HG02938 (cell line): ENCODE measurements at regions not wholly inside any gene's neighbourhood (a gene's known extent, or its start where the extent isn't known, plus 50 kb on each side); places are given as distances from the start of the nearest gene placed in this dataset.

ENCODE experiments used
- ATAC-seq: cut with Tn5 transposase; IDR thresholded peaks from one replicate; pipeline ENCODE4 v1.9.1; 2021; ENCODE audit warnings: mild to moderate bottlenecking, moderate library complexity; ENCODE audit not compliant: unreplicated experiment

DNA sequence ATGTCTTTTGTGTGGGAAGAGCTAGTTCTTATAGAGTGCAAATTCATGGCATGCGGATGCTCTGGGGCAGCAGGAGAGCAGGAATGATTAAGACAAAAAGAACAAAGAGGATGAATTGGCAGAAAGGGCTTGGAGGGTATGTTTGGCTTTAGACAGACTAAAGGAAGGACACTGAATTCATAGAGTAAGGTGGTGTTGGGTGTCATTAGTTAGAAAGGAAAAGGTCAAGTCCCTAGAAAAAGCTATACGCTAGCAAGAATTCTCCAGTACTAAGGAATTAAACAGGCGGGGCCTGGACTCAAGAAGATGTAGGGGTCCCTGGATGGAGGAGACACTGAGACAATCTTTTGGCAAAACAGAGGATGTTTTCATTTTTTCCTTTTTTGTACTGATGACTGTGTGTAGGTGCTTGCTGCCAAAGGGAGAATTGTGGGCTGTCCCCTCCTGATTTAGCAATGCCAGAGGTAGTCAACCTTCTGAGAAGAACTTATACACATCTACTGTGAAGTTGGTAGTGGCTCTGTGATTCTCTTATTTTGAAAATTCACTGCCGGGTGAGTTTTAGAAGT lies 391.0 kb downstream of the SPRY1 start:
- ATAC-seq, result no peak

- no peak for ATAC-seq
These were observed 392.0 kb downstream of the SPRY1 start for GRCh38 chr4:123788577-123788976.

- ATAC-seq, result no peak
These were observed 394.1 kb downstream of the SPRY1 start for GRCh38 chr4:123790681-123791080.

DNA sequence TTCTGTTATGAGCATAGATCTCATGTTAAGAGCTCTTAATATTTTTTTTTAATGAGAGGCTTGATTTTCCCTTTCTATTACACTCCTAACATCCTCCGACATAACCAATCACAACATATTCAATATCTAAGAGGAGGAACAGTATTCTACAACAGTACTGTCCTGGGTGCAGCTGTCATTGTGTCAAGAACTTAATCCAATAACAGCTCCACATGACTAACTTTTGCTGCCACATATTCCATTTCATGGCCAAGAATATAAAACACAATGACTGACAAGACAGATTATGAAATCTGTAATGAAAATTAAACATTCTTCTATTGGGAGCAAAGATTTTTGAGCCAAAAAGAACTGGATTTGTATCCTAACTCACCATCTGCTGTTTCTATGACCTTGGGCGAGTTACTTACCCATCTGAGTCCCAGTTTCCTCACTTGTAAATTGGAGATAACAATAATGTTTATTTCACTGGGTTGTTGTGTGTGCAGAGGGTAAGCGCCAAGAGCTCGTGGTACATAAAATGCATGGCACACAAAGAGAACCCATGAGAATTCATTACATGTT lies 405.6 kb downstream of the SPRY1 start:
- ATAC-seq, result no peak

GRCh38 chr4:123802933-123803332 lies 406.3 kb downstream of the SPRY1 start:
- no peak for ATAC-seq

DNA sequence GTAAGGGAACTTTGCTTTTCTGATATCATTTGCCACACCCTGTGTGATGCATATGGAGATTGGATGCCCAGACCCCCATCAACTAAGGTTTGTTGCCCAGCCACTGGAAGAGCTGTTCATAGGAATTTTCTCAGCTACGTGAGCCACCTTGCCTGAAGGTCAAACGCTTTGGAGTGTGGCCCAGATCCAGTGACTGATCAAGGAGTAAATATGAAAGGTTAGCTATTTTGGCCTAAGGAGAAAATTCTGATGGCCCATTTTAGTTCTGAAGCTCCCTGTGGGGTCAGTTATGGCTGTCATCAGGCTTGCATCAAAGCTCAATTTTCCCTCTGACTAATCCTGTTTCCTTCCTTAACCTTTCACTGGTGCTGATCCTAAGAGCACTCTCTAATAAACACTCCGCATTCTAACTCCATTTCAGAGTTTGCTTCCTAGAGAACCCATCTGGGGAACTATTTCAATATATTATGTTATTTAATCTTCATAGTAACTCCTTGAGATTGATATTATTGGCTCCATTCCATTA lies 407.7 kb downstream of the SPRY1 start:
- ATAC-seq, result no peak

DNA sequence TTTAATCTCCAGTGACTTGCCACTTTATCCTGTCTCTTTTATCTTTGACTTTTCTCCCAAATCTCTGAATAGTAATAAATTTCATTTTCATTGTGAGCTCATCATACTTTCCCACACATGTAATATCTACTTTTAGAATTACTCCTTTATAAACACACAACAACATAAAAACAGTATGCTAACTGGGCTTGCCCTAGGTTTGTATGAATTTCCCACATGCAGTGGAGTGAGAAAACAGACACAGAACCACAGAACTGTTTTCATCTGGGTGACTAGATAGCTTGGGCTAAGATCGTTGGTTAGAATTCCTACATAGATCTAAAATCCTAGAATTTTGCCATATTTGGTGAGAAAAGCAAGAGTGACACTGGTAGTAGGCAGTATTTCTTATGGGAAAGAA lies 409.5 kb downstream of the SPRY1 start:
- ATAC-seq, result no peak

DNA sequence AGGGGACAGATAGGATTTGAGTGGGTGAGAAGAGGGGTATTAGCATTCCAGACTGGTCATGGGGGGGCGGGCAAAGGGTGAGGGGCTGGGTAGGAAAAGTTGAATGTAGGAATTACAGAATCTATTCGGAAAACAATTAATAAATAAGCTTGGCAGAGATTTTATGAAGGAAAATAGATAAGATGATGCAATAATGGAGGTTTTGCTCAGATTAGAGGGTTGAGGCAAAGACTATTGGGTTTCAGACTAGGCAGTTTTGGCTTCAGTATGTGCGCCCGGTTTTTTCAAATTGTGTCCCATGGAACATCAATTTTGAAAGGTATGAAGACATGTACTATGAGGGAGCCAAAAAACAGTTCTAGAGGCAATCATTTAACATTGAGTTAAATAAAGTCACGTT lies 410.6 kb downstream of the SPRY1 start:
- ATAC-seq, result no peak

DNA sequence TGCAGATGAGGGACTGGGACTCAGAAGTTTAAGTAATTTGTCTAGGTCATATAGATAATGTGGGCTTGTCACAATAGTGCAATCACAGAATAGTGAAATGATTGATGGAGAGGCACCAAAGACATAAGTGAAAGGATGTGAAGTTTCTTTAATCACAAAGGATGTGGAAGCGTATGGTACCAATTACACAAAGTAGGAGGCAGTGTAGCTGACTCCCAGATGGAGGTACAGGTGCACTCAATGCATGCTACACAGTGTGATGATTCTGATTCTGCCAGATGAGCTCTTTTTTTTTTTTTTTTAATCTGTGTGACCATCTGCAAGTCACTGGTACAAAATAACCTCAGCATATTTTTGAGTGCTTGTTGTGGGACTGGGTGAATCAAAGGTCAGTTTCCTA lies 411.3 kb downstream of the SPRY1 start:
- no peak for ATAC-seq

- no peak for ATAC-seq
These were observed 413.3 kb downstream of the SPRY1 start for GRCh38 chr4:123809864-123810263.

DNA sequence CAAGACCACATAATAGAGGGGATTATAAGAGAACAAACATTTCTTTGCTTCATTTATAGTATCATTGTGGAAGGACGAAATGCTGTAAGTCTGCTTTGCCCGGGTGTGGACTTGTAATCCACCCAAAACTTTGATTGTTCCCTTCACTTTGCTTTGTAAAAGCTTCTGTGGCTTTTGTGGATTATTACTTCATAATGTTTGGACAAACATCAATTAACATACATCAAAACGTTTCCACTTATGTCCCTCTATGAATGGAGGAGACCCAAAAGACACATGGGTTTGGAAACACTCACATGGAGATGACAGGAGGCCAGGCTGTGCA lies 415.4 kb downstream of the SPRY1 start:
- no peak for ATAC-seq

DNA sequence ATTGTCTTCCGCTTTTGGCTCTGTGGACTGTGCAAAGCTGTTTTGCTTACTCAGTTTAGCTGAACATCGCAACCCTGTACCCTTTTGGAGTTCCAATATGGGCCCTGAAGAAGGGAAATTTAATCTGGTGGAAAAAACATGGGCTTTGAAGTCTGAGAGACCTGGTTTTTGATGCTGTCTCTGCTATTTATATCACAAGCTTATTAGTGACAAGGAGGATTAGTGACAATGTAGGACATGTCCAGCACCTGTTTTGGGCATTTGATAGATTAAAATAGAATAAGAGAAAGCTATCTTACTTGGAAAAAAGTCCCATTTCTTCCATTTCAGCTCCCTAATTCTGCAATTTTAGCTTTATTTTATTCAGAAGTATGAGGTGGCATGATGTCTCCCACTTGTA lies 417.3 kb downstream of the SPRY1 start:
- no peak for ATAC-seq

- ATAC-seq, result no peak
These were observed 419.9 kb downstream of the SPRY1 start for GRCh38 chr4:123816462-123816861.

DNA sequence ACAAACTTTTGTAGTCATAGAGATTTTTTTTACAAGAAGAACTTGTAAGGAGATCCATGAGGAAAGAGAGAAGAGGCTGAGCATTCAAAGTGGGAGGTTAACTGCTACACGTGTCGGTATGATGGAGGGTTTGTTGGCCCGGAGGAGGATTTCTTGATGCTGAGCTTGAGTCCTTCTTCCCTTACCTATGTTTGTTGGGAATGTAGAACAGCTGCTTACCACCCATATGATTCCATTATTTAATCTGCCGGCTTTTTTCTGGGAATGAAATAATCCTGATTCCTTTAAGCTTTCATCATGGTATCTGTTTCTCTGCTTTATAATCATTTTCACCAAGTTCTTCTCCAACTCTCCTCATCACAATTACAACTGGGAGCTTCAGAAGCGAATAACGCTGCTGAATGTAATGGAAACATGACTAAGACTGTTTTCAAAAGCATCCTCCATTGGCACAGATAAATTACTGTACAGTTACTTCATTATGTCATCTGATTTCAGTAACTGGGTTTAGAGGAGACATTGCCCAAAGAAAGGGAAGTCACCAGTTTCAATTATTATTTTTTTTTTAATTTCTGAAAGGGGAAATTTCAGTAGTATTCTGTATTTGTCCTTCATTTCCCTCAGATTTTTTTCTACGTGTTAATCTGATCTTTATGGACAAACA lies 420.6 kb downstream of the SPRY1 start:
- ATAC-seq, result no peak

- ATAC-seq, result no peak
These were observed 422.9 kb downstream of the SPRY1 start for GRCh38 chr4:123819362-123820035.

GRCh38 chr4:123821861-123822260 lies 425.3 kb downstream of the SPRY1 start:
- no peak for ATAC-seq

GRCh38 chr4:123822353-123822752 lies 425.8 kb downstream of the SPRY1 start:
- ATAC-seq, result no peak

- no peak for ATAC-seq
These were observed 426.6 kb downstream of the SPRY1 start for GRCh38 chr4:123823244-123823643.

DNA sequence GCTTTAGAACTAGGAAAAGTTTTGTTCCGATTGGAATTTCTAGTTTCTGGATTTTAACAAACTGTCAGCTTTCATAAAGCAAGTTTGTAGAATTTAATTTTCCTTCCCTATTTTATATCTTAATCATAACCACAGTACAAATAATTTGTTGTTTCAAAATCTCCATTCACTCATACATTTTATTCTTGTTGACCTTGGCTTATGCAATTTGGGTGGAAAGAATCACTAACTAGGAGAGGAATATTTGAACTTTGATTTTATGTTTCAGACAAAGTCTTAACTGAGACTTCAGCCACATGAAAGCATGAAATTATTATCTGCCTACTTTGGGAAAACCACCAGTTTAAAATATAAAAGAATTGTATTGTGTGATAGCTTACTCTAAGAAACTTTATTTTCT lies 427.9 kb downstream of the SPRY1 start:
- no peak for ATAC-seq

DNA sequence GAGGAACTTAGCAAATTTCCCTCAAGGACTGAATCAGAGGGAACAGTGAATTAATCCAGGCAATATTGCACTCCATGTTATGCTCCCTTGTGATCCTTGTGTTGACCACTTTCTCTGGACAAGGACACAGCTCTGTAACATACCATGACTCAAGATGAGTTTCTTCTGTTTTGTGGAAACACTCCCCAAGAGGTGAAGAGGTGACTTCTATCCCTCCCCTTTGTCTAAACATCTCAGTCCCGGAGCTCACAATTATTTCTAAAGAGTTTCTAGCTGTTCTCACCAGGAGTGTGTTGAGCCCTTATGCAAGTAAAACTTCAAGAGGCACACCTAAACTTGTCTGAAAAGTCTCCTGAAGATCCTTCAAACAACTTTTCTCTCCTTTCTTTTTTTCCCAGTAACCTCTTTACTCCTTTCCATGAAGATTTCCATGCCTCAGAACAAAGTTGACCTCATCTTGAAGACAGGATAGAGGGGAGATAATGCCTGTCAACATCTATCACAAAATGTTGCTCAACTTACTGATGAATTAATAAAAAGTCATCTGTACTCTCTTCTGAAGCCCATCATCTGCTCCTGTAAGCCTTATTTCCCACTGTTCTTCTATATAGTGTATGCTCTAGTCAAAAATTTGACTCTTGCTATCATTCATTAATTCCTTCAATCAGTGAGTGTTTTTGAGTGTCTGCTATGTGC lies 429.1 kb downstream of the SPRY1 start:
- ATAC-seq, result no peak

GRCh38 chr4:123826896-123827295 lies 430.3 kb downstream of the SPRY1 start:
- ATAC-seq, result no peak
